SK-N-SH treated with all-trans-retinoic acid at 6 μM for 48 hours (cell line): ENCODE measurements at regions not wholly inside any gene's neighbourhood (a gene's known extent, or its start where the extent isn't known, plus 50 kb on each side); places are given as distances from the start of the nearest gene placed in this dataset.

ENCODE experiments used
- BACH2 ChIP-seq: fragments of 250-450 bp; sonication (Bioruptor Pico); IDR thresholded peaks from 2 replicates; pipeline ENCODE4 v1.9.0; 2021; ENCODE audit warnings: mild to moderate bottlenecking, borderline replicate concordance
- GLIS3 ChIP-seq: fragments of 250-450 bp; sonication (Bioruptor Pico); IDR thresholded peaks from 2 replicates; pipeline ENCODE4 v1.5.0; 2020; ENCODE audit warnings: mild to moderate bottlenecking, moderate library complexity
- PPARA ChIP-seq: fragments of 250-450 bp; sonication (Bioruptor Pico); IDR thresholded peaks from 2 replicates; pipeline ENCODE4 v1.5.0; 2020; ENCODE audit warnings: mild to moderate bottlenecking, borderline replicate concordance
- TOX ChIP-seq: fragments of 250-450 bp; sonication (Bioruptor Pico); IDR thresholded peaks from 2 replicates; pipeline ENCODE4 v1.8.0; 2021; ENCODE audit warnings: mild to moderate bottlenecking, moderate library complexity, borderline replicate concordance
- ZFP3 ChIP-seq: fragments of 250-450 bp; sonication (Bioruptor Pico); IDR thresholded peaks from 2 replicates; pipeline ENCODE4 v1.5.0; 2020; ENCODE audit warnings: mild to moderate bottlenecking, moderate library complexity
- ZFP30 ChIP-seq: fragments of 450-650 bp; formaldehyde crosslinking; IDR thresholded peaks from 2 replicates; pipeline ENCODE4 v1.5.0; 2022; ENCODE audit warnings: mild to moderate bottlenecking, moderate library complexity
- ZNF70 ChIP-seq: fragments of 450-650 bp; formaldehyde crosslinking; IDR thresholded peaks from 2 replicates; pipeline ENCODE4 v1.5.0; 2020; ENCODE audit warnings: mild to moderate bottlenecking, moderate library complexity
- ZNF8 ChIP-seq: fragments of 450-650 bp; formaldehyde crosslinking; IDR thresholded peaks from 2 replicates; pipeline ENCODE4 v1.5.0; 2020; ENCODE audit warnings: mild to moderate bottlenecking, moderate library complexity
- TF ChIP-seq, protein P1 (sequence below): fragments of 250-450 bp; sonication (Bioruptor Pico); IDR thresholded peaks from 2 replicates; pipeline ENCODE4 v1.8.0; 2020; ENCODE audit warnings: mild to moderate bottlenecking, moderate library complexity, borderline replicate concordance
- TF ChIP-seq, protein P2 (sequence below): fragments of 250-450 bp; sonication (Bioruptor Pico); IDR thresholded peaks from 2 replicates; pipeline ENCODE4 v1.5.1; 2020; ENCODE audit warnings: low read depth, mild to moderate bottlenecking, moderate library complexity
- TF ChIP-seq, protein P3 (sequence below): fragments of 250-450 bp; sonication (Bioruptor Pico); IDR thresholded peaks from 2 replicates; pipeline ENCODE4 v1.5.0; 2020; ENCODE audit warnings: mild to moderate bottlenecking, moderate library complexity

DNA sequence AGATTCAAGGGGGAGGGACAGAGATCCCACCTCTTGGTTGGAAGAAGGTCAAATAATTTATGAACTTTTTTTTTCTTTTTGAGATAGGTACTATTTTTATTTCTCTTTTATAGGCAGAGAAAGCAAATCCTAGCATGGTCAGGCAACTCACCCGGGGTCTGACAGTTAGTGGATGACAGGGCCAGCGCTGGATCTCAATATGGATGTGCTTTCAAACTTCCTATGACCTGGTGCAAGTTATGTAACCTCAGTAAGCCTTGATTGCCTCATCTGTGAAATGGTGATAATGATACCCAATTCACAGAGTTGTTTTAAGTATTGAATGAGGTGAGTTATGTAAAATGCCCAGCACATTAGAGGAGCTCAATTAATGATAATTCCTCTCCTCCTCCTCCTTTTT is 86.8 kb upstream of the MEF2A start:
- TF ChIP-seq, protein P1, sequence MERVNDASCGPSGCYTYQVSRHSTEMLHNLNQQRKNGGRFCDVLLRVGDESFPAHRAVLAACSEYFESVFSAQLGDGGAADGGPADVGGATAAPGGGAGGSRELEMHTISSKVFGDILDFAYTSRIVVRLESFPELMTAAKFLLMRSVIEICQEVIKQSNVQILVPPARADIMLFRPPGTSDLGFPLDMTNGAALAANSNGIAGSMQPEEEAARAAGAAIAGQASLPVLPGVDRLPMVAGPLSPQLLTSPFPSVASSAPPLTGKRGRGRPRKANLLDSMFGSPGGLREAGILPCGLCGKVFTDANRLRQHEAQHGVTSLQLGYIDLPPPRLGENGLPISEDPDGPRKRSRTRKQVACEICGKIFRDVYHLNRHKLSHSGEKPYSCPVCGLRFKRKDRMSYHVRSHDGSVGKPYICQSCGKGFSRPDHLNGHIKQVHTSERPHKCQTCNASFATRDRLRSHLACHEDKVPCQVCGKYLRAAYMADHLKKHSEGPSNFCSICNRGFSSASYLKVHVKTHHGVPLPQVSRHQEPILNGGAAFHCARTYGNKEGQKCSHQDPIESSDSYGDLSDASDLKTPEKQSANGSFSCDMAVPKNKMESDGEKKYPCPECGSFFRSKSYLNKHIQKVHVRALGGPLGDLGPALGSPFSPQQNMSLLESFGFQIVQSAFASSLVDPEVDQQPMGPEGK (CRISPR knock-in tag), result no peak
- no peak for TF ChIP-seq GLIS3
- TF ChIP-seq ZNF8 (CRISPR knock-in tag), result no peak
- no peak for TF ChIP-seq ZFP3 (CRISPR knock-in tag)
- no peak for TF ChIP-seq TOX
- TF ChIP-seq ZFP30 (CRISPR knock-in tag), result no peak
- TF ChIP-seq PPARA, result no peak
- TF ChIP-seq, protein P2, sequence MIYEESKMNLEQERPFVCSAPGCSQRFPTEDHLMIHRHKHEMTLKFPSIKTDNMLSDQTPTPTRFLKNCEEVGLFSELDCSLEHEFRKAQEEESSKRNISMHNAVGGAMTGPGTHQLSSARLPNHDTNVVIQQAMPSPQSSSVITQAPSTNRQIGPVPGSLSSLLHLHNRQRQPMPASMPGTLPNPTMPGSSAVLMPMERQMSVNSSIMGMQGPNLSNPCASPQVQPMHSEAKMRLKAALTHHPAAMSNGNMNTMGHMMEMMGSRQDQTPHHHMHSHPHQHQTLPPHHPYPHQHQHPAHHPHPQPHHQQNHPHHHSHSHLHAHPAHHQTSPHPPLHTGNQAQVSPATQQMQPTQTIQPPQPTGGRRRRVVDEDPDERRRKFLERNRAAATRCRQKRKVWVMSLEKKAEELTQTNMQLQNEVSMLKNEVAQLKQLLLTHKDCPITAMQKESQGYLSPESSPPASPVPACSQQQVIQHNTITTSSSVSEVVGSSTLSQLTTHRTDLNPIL (CRISPR knock-in tag), result no peak
- no peak for TF ChIP-seq ZNF70 (CRISPR knock-in tag)
- no peak for TF ChIP-seq BACH2 (CRISPR knock-in tag)
- TF ChIP-seq, protein P3, sequence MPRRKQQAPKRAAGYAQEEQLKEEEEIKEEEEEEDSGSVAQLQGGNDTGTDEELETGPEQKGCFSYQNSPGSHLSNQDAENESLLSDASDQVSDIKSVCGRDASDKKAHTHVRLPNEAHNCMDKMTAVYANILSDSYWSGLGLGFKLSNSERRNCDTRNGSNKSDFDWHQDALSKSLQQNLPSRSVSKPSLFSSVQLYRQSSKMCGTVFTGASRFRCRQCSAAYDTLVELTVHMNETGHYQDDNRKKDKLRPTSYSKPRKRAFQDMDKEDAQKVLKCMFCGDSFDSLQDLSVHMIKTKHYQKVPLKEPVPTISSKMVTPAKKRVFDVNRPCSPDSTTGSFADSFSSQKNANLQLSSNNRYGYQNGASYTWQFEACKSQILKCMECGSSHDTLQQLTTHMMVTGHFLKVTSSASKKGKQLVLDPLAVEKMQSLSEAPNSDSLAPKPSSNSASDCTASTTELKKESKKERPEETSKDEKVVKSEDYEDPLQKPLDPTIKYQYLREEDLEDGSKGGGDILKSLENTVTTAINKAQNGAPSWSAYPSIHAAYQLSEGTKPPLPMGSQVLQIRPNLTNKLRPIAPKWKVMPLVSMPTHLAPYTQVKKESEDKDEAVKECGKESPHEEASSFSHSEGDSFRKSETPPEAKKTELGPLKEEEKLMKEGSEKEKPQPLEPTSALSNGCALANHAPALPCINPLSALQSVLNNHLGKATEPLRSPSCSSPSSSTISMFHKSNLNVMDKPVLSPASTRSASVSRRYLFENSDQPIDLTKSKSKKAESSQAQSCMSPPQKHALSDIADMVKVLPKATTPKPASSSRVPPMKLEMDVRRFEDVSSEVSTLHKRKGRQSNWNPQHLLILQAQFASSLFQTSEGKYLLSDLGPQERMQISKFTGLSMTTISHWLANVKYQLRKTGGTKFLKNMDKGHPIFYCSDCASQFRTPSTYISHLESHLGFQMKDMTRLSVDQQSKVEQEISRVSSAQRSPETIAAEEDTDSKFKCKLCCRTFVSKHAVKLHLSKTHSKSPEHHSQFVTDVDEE, result no peak
